Stimulated activated effector memory CD8-positive, alpha-beta T cell treated with anti-CD3 and anti-CD28 coated beads, Interleukin-12 subunit alpha, Interleukin-12 subunit beta, amount 100 ng/mL, for 72 hours (primary cell): ENCODE measurements at regions not wholly inside any gene's neighbourhood (a gene's known extent, or its start where the extent isn't known, plus 50 kb on each side); places are given as distances from the start of the nearest gene placed in this dataset.
"Not testable (repeated sequence)": the region's sequence is repeated elsewhere in the genome, so short reads cannot be mapped to it uniquely, and the experiment has no call there.

Source experiments
- ATAC-seq: fragments of 150-1000 bp; cut with Tn5 transposase; 2 replicates; pipeline ENCODE4 v1.10.0; 2021
- DNase-seq, 2 donors: peaks; one replicate each; pipeline ENCODE4 v3.0.0; 2021 to 2022; ENCODE audit warnings: low spot score in 2 of 2
- H3K27ac Mint-ChIP-seq: one replicate; pipeline ENCODE4 v1.8.0; 2022; ENCODE audit warnings: mild to moderate bottlenecking, mixed read lengths
- H3K36me3 Mint-ChIP-seq: one replicate; pipeline ENCODE4 v1.8.0; 2022; ENCODE audit warnings: mild to moderate bottlenecking, mixed read lengths
- H3K4me1 Mint-ChIP-seq: one replicate; pipeline ENCODE4 v1.8.0; 2022; ENCODE audit warnings: mixed read lengths
- H3K4me3 Mint-ChIP-seq: one replicate; pipeline ENCODE4 v1.8.0; 2022; ENCODE audit warnings: mild to moderate bottlenecking, mixed read lengths
- H3K9me3 Mint-ChIP-seq: one replicate; pipeline ENCODE4 v1.8.0; 2022; ENCODE audit warnings: mixed read lengths

GRCh38 chr20:16801919-16802651, 53.9 kb downstream of the OTOR start:
- H3K36me3 Mint-ChIP-seq = no peaks in the 10 kb centered on the region
- no peaks in the 10 kb centered on the region for H3K9me3 Mint-ChIP-seq
- H3K27ac Mint-ChIP-seq = no peak overlapping the region
- no peaks in the 10 kb centered on the region for H3K4me1 Mint-ChIP-seq
- ATAC-seq (no peak), DNase-seq (peak; percentile 9 to 73)
- no peak overlapping the region for H3K4me3 Mint-ChIP-seq

GRCh38 chr20:16802652-16802935, 54.4 kb downstream of the OTOR start:
- no peak for ATAC-seq

GRCh38 chr20:16803965-16804792, 56.0 kb downstream of the OTOR start:
- ATAC-seq = no peak
- Mint-ChIP-seq H3K36me3 (no peaks in the 10 kb centered on the region), H3K4me3 (no peak overlapping the region), H3K4me1 (no peaks in the 10 kb centered on the region), H3K9me3 (no peaks in the 10 kb centered on the region), H3K27ac (no peak overlapping the region)
- peak; percentile 18 to 69 for DNase-seq

More at GRCh38 chr20:16802652-16802935, 54.4 kb downstream of the OTOR start:
- Mint-ChIP-seq H3K36me3 (no peaks in the 10 kb centered on the region), H3K4me3 (no peak overlapping the region), H3K27ac (no peak overlapping the region), H3K9me3 (no peaks in the 10 kb centered on the region), H3K4me1 (no peaks in the 10 kb centered on the region)
- no peak for DNase-seq

GRCh38 chr20:16804793-16805187, 56.6 kb downstream of the OTOR start:
- Mint-ChIP-seq H3K27ac (no peak overlapping the region), H3K4me1 (no peaks in the 10 kb centered on the region), H3K9me3 (no peaks in the 10 kb centered on the region), H3K4me3 (no peak overlapping the region), H3K36me3 (no peaks in the 10 kb centered on the region)
- DNase-seq = no peak
- no peak for ATAC-seq

- H3K4me1 Mint-ChIP-seq = no peaks in the 10 kb centered on the region
- DNase-seq (no peak), ATAC-seq (no peak)
- H3K27ac Mint-ChIP-seq = no peak overlapping the region
- H3K9me3 Mint-ChIP-seq = no peaks in the 10 kb centered on the region
- H3K4me3 Mint-ChIP-seq = no peak overlapping the region
- no peaks in the 10 kb centered on the region for H3K36me3 Mint-ChIP-seq
These were observed 57.9 kb downstream of the OTOR start for GRCh38 chr20:16806061-16806460.

- no peaks in the 10 kb centered on the region for H3K36me3 Mint-ChIP-seq
- ATAC-seq = no peak
- no peaks in the 10 kb centered on the region for H3K9me3 Mint-ChIP-seq
- no peak overlapping the region for H3K27ac Mint-ChIP-seq
- no peak for DNase-seq
- H3K4me1 Mint-ChIP-seq = no peaks in the 10 kb centered on the region
- no peak overlapping the region for H3K4me3 Mint-ChIP-seq
These were observed 58.7 kb downstream of the OTOR start for GRCh38 chr20:16806886-16807285.

GRCh38 chr20:16808796-16809195, 60.6 kb downstream of the OTOR start:
- no peaks in the 10 kb centered on the region for H3K36me3 Mint-ChIP-seq
- H3K9me3 Mint-ChIP-seq = no peaks in the 10 kb centered on the region
- H3K27ac Mint-ChIP-seq = no peak overlapping the region
- ATAC-seq = no peak
- DNase-seq = no peak
- H3K4me1 Mint-ChIP-seq = no peaks in the 10 kb centered on the region
- no peak overlapping the region for H3K4me3 Mint-ChIP-seq

- ATAC-seq = no peak
- H3K4me3 Mint-ChIP-seq = no peak overlapping the region
- DNase-seq = no peak
- no peaks in the 10 kb centered on the region for H3K9me3 Mint-ChIP-seq
- H3K27ac Mint-ChIP-seq = no peak overlapping the region
- no peaks in the 10 kb centered on the region for H3K36me3 Mint-ChIP-seq
- no peaks in the 10 kb centered on the region for H3K4me1 Mint-ChIP-seq
These were observed 62.1 kb downstream of the OTOR start for GRCh38 chr20:16810216-16810615.

GRCh38 chr20:16816192-16816591, 68.0 kb downstream of the OTOR start:
- ATAC-seq = peak; percentile 21
- no peaks in the 10 kb centered on the region for H3K36me3 Mint-ChIP-seq
- no peaks in the 10 kb centered on the region for H3K4me1 Mint-ChIP-seq
- H3K9me3 Mint-ChIP-seq = no peaks in the 10 kb centered on the region
- DNase-seq = no peak
- H3K27ac Mint-ChIP-seq = no peak overlapping the region
- H3K4me3 Mint-ChIP-seq = no peak overlapping the region

GRCh38 chr20:16819483-16819882, 71.3 kb downstream of the OTOR start:
- ATAC-seq (no peak), DNase-seq (no peak)
- H3K4me1 Mint-ChIP-seq = no peaks in the 10 kb centered on the region

GRCh38 chr20:16821211-16822089, 73.3 kb downstream of the OTOR start:
- H3K9me3 Mint-ChIP-seq = no peaks in the 10 kb centered on the region
- ATAC-seq = peak; percentile 32
- no peak for DNase-seq
- H3K4me3 Mint-ChIP-seq = no peak overlapping the region
- no peaks in the 10 kb centered on the region for H3K4me1 Mint-ChIP-seq
- H3K36me3 Mint-ChIP-seq = no peaks in the 10 kb centered on the region
- no peak overlapping the region for H3K27ac Mint-ChIP-seq

More at GRCh38 chr20:16819483-16819882, 71.3 kb downstream of the OTOR start:
- Mint-ChIP-seq H3K36me3 (no peaks in the 10 kb centered on the region), H3K27ac (no peak overlapping the region), H3K9me3 (no peaks in the 10 kb centered on the region), H3K4me3 (no peak overlapping the region)

- DNase-seq = no peak
- Mint-ChIP-seq H3K36me3 (no peaks in the 10 kb centered on the region), H3K4me3 (no peak overlapping the region), H3K4me1 (no peaks in the 10 kb centered on the region), H3K9me3 (no peaks in the 10 kb centered on the region), H3K27ac (no peak overlapping the region)
- ATAC-seq = no peak
These were observed 76.5 kb downstream of the OTOR start for GRCh38 chr20:16824664-16825063.

GRCh38 chr20:16828666-16829305, 80.6 kb downstream of the OTOR start:
- Mint-ChIP-seq H3K27ac (no peak overlapping the region), H3K9me3 (no peaks in the 10 kb centered on the region), H3K36me3 (no peaks in the 10 kb centered on the region), H3K4me1 (no peaks in the 10 kb centered on the region), H3K4me3 (no peak overlapping the region)
- DNase-seq (no peak), ATAC-seq (no peak)

GRCh38 chr20:16835690-16836089, 87.5 kb downstream of the OTOR start:
- not testable (repeated sequence) for H3K27ac Mint-ChIP-seq, DNase-seq, H3K4me1 Mint-ChIP-seq, H3K9me3 Mint-ChIP-seq, H3K4me3 Mint-ChIP-seq, ATAC-seq, H3K36me3 Mint-ChIP-seq

- DNase-seq (no peak), ATAC-seq (no peak)
- Mint-ChIP-seq H3K27ac (no peak overlapping the region), H3K9me3 (no peaks in the 10 kb centered on the region), H3K4me3 (no peak overlapping the region), H3K4me1 (no peaks in the 10 kb centered on the region), H3K36me3 (no peaks in the 10 kb centered on the region)
These were observed 94.4 kb downstream of the OTOR start for GRCh38 chr20:16842486-16843120.
